ENCODE measurements at regions not wholly inside any gene's neighbourhood (a gene's known extent, or its start where the extent isn't known, plus 50 kb on each side); places are given as distances from the start of the nearest gene placed in this dataset.

GRCh38 chr18:77668219-77668618 is 418.6 kb downstream of the GALR1 start:
- no peak for DNase-seq

- DNase-seq, result no peak
Observed at GRCh38 chr18:77669331-77669730, 419.7 kb downstream of the GALR1 start.

GRCh38 chr18:77671456-77672167 is 422.0 kb downstream of the GALR1 start:
- DNase-seq, result no peak

- no peak for DNase-seq
Observed at GRCh38 chr18:77676910-77677309, 427.3 kb downstream of the GALR1 start.

GRCh38 chr18:77677536-77677935 is 427.9 kb downstream of the GALR1 start:
- no peak for DNase-seq

- DNase-seq, result no peak
Observed at GRCh38 chr18:77679869-77680268, 430.2 kb downstream of the GALR1 start.

GRCh38 chr18:77700051-77700450 is 450.4 kb downstream of the GALR1 start:
- no peak for DNase-seq

- DNase-seq, result no peak
Observed at GRCh38 chr18:77701977-77702376, 452.3 kb downstream of the GALR1 start.

- DNase-seq, result no peak
Observed at GRCh38 chr18:77702686-77703085, 453.0 kb downstream of the GALR1 start.

- no peak for DNase-seq
Observed at GRCh38 chr18:77705301-77705700, 455.7 kb downstream of the GALR1 start.

GRCh38 chr18:77708826-77709506 is 459.3 kb downstream of the GALR1 start:
- DNase-seq, result no peak

- DNase-seq, result no peak
Observed at GRCh38 chr18:77711096-77711495, 461.4 kb downstream of the GALR1 start.

GRCh38 chr18:77714716-77715115 is 465.1 kb downstream of the GALR1 start:
- no peak for DNase-seq

- no peak for DNase-seq
Observed at GRCh38 chr18:77716282-77716681, 466.6 kb downstream of the GALR1 start.

GRCh38 chr18:77733292-77733903 is 483.8 kb downstream of the GALR1 start:
- DNase-seq, result no peak

GRCh38 chr18:77736842-77737241 is 487.2 kb downstream of the GALR1 start:
- no peak for DNase-seq

- no peak for DNase-seq
Observed at GRCh38 chr18:77737405-77737804, 487.8 kb downstream of the GALR1 start.

- no peak for DNase-seq
Observed at GRCh38 chr18:77749089-77749488, 499.4 kb downstream of the GALR1 start.

- DNase-seq, result no peak
Observed at GRCh38 chr18:77750006-77750405, 500.4 kb downstream of the GALR1 start.

GRCh38 chr18:77754475-77755044 is 504.9 kb downstream of the GALR1 start:
- DNase-seq, result no peak

- no peak for DNase-seq
Observed at GRCh38 chr18:77755187-77755586, 505.5 kb downstream of the GALR1 start.

GRCh38 chr18:77761332-77761731 is 511.7 kb downstream of the GALR1 start:
- no peak for DNase-seq

GRCh38 chr18:77762014-77762413 is 512.4 kb downstream of the GALR1 start:
- DNase-seq, result no peak

GRCh38 chr18:77762642-77763041 is 513.0 kb downstream of the GALR1 start:
- DNase-seq, result no peak

Measured in stimulated activated CD4-positive, alpha-beta T cell treated with anti-CD3 and anti-CD28 coated beads, Interleukin-4, amount 100 ng/mL, for 1 hour (primary cell).